Tibial nerve (tissue), 4 donors: ENCODE measurements at regions not wholly inside any gene's neighbourhood (a gene's known extent, or its start where the extent isn't known, plus 50 kb on each side); places are given as distances from the start of the nearest gene placed in this dataset.

Experiments used
- DNase-seq, 2 donors: peaks; one replicate each; pipeline ENCODE4 v3.0.0-alpha.2; 2019; ENCODE audit warnings: low spot score in 2 of 2
- H3K27ac ChIP-seq, 4 donors: fragments of 200-600 bp; sonication (generic) in 3 of 4; one replicate each; pipeline ENCODE4 v1.5.1; 2017 to 2019; ENCODE audit warnings: mild to moderate bottlenecking in 1 of 4
- H3K27me3 ChIP-seq, 2 donors: fragments of 200-600 bp; sonication (generic) in 1 of 2; one replicate each; pipeline versions ENCODE4 v1.5.1 to v1.6.0; 2017 to 2019
- H3K36me3 ChIP-seq, 3 donors: fragments of 200-600 bp; sonication (generic); one replicate each; pipeline ENCODE4 v1.5.1; 2018 to 2019
- H3K4me1 ChIP-seq, 4 donors: fragments of 200-600 bp; sonication (generic) in 3 of 4; one replicate each; pipeline ENCODE4 v1.5.1; 2017 to 2019
- H3K4me3 ChIP-seq, 4 donors: fragments of 200-600 bp; sonication (generic) in 3 of 4; one replicate each; pipeline ENCODE4 v1.5.1; 2017 to 2019; ENCODE audit warnings: mild to moderate bottlenecking in 1 of 4, moderate library complexity in 1 of 4
- H3K9me3 ChIP-seq, 4 donors: fragments of 200-600 bp; sonication (generic) in 3 of 4; one replicate each; pipeline ENCODE4 v1.5.1; 2017 to 2019
- EP300 ChIP-seq, 2 donors: sonication (generic); formaldehyde crosslinking; IDR thresholded peaks; one replicate each; pipeline ENCODE4 v1.6.1; 2017; ENCODE audit warnings: antibody characterized with exemption in 2 of 2, mild to moderate bottlenecking in 1 of 2
- POLR2A ChIP-seq, 2 donors: fragments of 450-650 bp; IDR thresholded peaks; one replicate each; pipeline ENCODE4 v1.6.1; 2017; ENCODE audit warnings: antibody characterized with exemption in 2 of 2, mild to moderate bottlenecking in 2 of 2, moderate library complexity in 2 of 2
- WGBS, 2 donors: methylation state at CpG; one replicate each; pipeline ENCODE4 v1.1.5; 2018; 5-methylcytosine and 5-hydroxymethylcytosine counted together
- TF ChIP-seq, protein P1 (sequence below), 5 experiments: fragments of 200-600 bp in 3 of 5; fragments of 450-650 bp in 2 of 5; sonication (generic) in 3 of 5; IDR thresholded peaks; one replicate each; pipeline ENCODE4 v1.5.1; 2016 to 2019; ENCODE audit warnings: antibody characterized with exemption in 5 of 5, mild to moderate bottlenecking in 3 of 5, moderate library complexity in 2 of 5

DNA sequence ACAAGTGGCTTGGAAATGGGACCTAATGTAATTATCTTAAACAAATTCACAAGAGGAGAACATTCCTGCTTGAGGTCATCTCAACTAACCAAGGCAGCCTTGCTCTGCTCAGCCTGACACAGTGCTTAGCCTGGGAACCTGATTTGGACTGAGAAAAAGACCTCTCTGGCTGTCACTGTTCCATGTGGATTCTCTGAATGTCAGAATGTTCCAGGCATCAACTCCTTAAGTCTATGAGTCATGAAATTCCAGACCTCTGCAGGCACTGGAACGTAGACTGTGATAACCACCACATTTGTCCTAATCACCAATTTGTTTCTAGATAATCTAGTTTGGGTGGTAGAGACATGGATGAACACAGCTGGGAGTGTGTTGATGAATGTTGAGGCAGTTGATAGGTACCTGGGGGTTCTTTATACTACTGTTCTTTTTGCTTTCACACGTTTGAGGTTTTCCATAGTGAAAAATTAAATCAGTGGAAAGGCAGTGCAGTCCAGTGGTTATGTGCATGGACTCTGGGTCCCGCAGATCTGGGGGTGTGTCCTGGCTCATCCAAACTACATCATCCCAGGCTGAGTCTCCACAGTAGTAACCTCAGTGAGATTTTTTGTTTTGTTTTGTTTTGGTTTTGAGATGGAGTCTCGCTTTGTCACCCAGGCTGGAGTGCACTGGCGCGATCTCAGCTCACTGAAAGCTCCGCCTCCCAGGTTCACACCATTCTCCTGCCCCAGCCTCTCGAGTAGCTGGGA lies 269.6 kb downstream of the MN1 start:
- DNase-seq, result no peak
- no peak overlapping the region for H3K4me3 ChIP-seq
- no peaks in the 10 kb centered on the region for H3K27me3 ChIP-seq
- peaks cover 0 to 13% (median 0%) of the 10 kb centered on the region in 4 donors for H3K9me3 ChIP-seq
- no peaks in the 10 kb centered on the region for H3K4me1 ChIP-seq
- WGBS, 2 donors, result 78 to 82% methylated on average over 8 of the region's 8 CpGs
- no peak overlapping the region for H3K27ac ChIP-seq
- TF ChIP-seq, protein P1, sequence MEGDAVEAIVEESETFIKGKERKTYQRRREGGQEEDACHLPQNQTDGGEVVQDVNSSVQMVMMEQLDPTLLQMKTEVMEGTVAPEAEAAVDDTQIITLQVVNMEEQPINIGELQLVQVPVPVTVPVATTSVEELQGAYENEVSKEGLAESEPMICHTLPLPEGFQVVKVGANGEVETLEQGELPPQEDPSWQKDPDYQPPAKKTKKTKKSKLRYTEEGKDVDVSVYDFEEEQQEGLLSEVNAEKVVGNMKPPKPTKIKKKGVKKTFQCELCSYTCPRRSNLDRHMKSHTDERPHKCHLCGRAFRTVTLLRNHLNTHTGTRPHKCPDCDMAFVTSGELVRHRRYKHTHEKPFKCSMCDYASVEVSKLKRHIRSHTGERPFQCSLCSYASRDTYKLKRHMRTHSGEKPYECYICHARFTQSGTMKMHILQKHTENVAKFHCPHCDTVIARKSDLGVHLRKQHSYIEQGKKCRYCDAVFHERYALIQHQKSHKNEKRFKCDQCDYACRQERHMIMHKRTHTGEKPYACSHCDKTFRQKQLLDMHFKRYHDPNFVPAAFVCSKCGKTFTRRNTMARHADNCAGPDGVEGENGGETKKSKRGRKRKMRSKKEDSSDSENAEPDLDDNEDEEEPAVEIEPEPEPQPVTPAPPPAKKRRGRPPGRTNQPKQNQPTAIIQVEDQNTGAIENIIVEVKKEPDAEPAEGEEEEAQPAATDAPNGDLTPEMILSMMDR (IDR thresholded peaks at IDR 0.05), result no peak
- no peak for TF ChIP-seq EP300 (IDR thresholded peaks at IDR 0.05)
- no peak for TF ChIP-seq POLR2A (IDR thresholded peaks at IDR 0.05)
- no peaks in the 10 kb centered on the region for H3K36me3 ChIP-seq

DNA sequence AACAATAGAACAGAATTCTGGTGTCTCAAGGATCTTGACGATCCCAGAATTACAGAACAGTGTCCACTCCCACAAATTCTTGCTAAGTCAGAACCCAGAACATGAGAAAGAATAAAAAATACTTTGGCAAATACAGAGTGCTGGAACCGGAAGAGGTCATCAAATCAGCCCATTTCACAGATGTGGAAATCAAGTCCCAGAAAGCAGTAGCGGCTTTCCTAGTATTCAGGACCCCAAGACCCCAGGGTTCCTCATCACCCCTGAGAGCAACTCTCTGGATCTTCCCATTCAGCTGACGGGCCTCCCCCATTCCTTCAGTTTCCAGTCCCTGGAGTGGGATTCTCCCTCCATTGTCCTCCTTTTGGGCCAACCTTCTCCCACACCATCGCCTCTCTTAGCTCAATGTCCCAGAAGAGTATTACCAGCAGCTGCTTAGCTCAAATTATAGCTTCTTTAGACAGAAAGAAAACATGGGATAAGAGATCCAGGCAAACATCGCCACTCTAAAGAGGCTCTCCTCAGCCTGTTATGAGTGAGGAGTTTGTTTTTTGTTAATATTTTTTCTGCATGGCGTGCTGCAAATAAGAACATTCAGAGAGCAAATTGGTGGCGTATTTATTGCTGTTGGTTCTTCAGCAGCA lies 268.3 kb downstream of the MN1 start:
- Histone ChIP-seq H3K27ac (no peak overlapping the region), H3K9me3 (peaks cover 0 to 13% (median 0%) of the 10 kb centered on the region in 4 donors), H3K4me3 (no peak overlapping the region), H3K27me3 (no peaks in the 10 kb centered on the region), H3K36me3 (no peaks in the 10 kb centered on the region), H3K4me1 (peaks cover 0 to 4% (median 0%) of the 10 kb centered on the region in 4 donors)
- no peak for DNase-seq
- 66 to 67% methylated on average over 8 of the region's 8 CpGs for WGBS, 2 donors
- TF ChIP-seq, protein P1 (IDR thresholded peaks at IDR 0.05), result no peak
- TF ChIP-seq POLR2A (IDR thresholded peaks at IDR 0.05), result no peak
- no peak for TF ChIP-seq EP300 (IDR thresholded peaks at IDR 0.05)

DNA sequence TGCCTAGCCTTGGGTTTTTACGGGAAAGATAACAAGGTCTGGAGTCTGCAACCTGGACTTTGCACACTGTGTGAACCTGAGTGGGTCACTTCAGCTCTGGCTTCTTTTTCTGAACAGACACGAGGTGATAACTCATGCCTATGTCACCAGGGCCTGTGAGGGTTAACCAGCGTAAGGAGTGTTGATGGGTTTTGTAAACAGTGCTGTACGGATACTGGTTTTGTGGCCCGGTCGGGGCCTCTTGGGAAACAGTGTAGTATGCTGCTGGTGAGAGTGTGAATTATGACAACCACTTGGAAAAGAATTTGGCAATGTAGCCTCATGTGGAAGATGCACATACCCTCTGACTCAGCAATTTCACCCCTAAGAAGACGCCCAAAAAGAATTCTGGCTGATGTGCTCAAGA lies 266.8 kb downstream of the MN1 start:
- Histone ChIP-seq H3K27me3 (peaks cover 0 to 7% of the 10 kb centered on the region in 2 donors), H3K4me1 (peaks cover 0 to 4% (median 0%) of the 10 kb centered on the region in 4 donors), H3K4me3 (no peak overlapping the region), H3K9me3 (peaks cover 0 to 13% (median 0%) of the 10 kb centered on the region in 4 donors), H3K36me3 (no peaks in the 10 kb centered on the region), H3K27ac (no peak overlapping the region)
- 56 to 67% methylated on average over 6 to 7 of the region's 7 CpGs for WGBS, 2 donors
- TF ChIP-seq, protein P1 (IDR thresholded peaks at IDR 0.05), result no peak
- TF ChIP-seq POLR2A (IDR thresholded peaks at IDR 0.05) (no peak), EP300 (IDR thresholded peaks at IDR 0.05) (no peak)
- DNase-seq, result no peak

DNA sequence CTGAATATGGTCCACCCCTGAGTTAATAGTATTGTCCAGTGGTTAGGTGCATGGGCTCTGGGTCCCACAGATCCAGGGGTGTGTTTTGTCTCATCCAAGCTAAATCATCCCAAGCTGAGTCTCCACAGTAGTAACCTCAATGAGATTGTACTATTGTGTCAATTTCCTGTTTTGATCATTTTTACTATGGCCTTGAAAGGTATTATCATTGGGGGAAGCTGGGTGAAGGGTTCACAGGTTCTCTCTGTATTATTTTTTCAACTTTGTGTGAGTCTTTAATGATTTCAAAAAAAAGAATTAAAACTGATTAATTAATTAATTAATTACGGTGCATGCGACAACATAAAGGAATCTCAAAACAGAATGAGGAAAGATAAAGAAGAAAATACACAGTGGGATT lies 266.1 kb downstream of the MN1 start:
- Histone ChIP-seq H3K9me3 (peaks cover 0 to 8% (median 0%) of the 10 kb centered on the region in 4 donors), H3K27ac (no peak overlapping the region), H3K4me1 (peaks cover 0 to 4% (median 0%) of the 10 kb centered on the region in 4 donors), H3K4me3 (no peak overlapping the region), H3K27me3 (peaks cover 0 to 7% of the 10 kb centered on the region in 2 donors), H3K36me3 (no peaks in the 10 kb centered on the region)
- TF ChIP-seq POLR2A (IDR thresholded peaks at IDR 0.05) (no peak), EP300 (IDR thresholded peaks at IDR 0.05) (no peak)
- TF ChIP-seq, protein P1 (IDR thresholded peaks at IDR 0.05), result no peak
- no peak for DNase-seq
- 96 to 97% methylated on average over 2 of the region's 2 CpGs for WGBS, 2 donors

DNA sequence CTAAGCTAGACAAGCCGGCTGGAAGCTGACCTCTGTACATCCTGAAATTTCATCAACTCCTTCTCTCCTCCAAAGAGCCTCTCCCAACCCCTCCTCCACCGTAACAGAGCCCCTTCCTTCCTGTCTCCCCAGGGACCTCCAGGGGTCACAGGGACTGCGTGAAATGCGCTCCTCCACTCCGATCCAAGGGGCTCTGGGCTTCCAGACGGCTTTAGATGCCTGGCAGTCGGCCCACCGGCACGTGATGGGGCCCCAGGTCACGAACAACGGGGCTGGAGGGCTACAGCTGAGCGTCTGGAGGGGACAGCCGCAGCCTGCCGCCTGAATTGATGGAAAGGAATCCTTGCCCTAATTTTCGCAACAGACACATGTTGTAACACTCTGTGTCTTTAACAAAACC lies 264.1 kb downstream of the MN1 start:
- H3K27me3 ChIP-seq, result peaks cover 0 to 7% of the 10 kb centered on the region in 2 donors
- DNase-seq, result no peak
- H3K4me1 ChIP-seq, result peaks cover 0 to 4% (median 0%) of the 10 kb centered on the region in 4 donors
- H3K27ac ChIP-seq, result no peak overlapping the region
- H3K4me3 ChIP-seq, result no peak overlapping the region
- 35 to 36% methylated on average over 15 of the region's 15 CpGs for WGBS, 2 donors
- H3K36me3 ChIP-seq, result no peaks in the 10 kb centered on the region
- TF ChIP-seq POLR2A (IDR thresholded peaks at IDR 0.05) (no peak), EP300 (IDR thresholded peaks at IDR 0.05) (no peak)
- TF ChIP-seq, protein P1 (IDR thresholded peaks at IDR 0.05), result no peak
- no peaks in the 10 kb centered on the region for H3K9me3 ChIP-seq
